NCI-H748 treated with DMSO at 0.1 percent for 48 hours (cell line): ENCODE measurements at regions not wholly inside any gene's neighbourhood (a gene's known extent, or its start where the extent isn't known, plus 50 kb on each side); places are given as distances from the start of the nearest gene placed in this dataset.

ENCODE experiments used
- DNase-seq: peaks from one replicate; lab custom pipeline; 2025; lab: John Stamatoyannopoulos, UW

DNA sequence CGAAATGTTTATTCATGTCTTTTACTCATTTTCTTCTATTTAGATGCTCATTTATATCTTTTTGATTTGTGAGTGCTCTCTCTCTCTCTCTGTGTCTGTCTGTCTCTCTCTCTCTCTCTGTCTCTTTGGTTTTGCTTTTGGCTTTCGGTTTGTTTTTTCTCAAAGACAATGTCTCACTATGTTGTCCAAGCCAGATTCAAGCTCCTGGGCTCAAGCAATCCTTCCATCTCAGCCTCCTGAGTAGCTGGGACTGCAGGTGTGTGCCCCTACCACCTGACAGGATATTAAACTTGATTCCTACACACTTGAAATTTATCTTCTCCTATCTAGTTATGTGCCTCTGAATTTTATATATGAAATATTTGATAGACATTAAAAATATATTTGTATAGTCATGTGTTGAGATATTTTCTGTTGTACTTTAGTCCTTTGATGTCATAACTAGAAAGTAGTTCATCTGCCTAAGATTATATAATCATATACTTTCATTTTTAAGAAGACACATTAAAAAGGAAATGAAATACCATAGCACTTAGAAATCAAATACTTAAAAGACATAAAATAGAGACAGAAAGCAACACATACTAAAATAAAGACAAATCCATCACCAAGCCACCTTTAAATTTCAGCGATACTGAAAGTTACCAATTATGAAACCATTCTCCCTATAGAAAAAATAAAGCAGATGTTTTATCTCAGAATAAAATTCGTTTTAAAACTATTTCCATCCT, 68.1 kb upstream of the SFMBT2 start:
- no peak for DNase-seq

GRCh38 chr10:7477538-7478334, 66.9 kb upstream of the SFMBT2 start:
- no peak for DNase-seq

- no peak for DNase-seq
Measured at GRCh38 chr10:7475939-7476338, 65.1 kb upstream of the SFMBT2 start.

- peak; percentile 1 for DNase-seq
Measured at GRCh38 chr10:7475046-7475911, 64.4 kb upstream of the SFMBT2 start.

DNA sequence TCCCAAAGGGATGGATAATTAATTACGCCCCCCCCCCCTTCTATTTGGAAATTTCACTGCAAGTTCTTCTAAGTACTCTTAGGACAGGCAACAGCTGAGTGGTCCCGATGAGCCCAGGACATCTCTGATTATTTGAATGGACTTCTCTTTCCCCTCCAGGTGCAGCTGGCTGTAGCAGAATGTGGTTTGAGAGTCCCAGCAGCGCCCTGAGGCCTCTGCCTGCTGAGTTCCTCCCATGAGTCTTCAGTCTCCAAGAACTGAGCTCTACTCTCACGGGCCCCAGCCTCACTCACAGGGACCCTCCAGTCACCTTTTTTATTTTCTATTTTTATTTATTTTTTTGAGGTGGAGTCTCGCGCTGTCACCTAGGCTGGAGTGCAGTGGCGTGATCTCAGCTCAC, 63.6 kb upstream of the SFMBT2 start:
- no peak for DNase-seq

DNA sequence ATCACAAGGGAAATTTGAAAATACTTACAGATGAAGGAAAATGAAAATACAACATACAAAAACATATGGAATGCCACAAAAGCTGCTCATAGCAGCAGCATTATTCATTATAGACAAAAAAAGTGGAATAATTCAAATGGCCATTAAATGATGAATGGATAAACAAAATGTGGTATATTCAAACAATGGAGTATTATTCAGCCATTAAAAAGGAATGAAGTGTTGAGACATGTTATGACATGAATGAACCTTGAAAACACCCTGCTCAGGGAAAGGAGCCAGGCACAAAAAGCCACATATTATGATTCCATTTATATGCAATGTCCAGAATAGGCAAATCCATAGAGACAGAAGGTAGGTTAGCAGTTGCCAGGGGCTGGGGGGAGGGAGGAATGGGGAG, 62.6 kb upstream of the SFMBT2 start:
- no peak for DNase-seq

- DNase-seq = no peak
Measured at GRCh38 chr10:7471720-7472367, 61.0 kb upstream of the SFMBT2 start.

- DNase-seq = no peak
Measured at GRCh38 chr10:7470371-7470770, 59.5 kb upstream of the SFMBT2 start.

DNA sequence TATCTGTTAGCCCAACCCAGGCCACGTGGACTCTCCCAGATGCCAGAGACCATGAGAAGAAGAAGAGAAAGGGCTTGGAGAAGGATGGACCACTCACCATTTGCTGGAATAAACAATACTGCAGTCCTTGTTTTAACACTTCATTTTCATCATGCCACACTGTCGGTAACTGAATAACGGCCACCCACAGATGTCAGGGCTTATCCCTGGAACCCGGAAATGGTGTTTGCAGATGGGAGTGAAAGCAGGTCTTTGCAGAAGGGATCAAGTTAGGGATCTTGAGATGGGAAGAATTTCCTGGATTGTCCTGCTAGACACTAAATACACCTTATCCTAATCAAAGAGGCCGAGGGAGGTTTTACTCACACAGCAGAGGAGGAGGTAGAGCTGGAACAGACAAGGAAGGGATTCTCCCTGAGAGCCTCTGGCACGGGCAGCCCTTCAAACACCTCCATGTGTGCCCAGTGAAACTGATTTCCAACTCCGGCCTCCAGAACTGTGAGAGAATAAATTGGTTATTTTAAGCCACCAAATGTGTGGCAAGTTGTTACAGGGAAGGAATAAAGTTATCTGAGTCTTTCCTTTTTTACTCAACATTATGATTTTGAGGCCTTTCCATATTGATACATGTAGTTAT, 56.3 kb upstream of the SFMBT2 start:
- no peak for DNase-seq

DNA sequence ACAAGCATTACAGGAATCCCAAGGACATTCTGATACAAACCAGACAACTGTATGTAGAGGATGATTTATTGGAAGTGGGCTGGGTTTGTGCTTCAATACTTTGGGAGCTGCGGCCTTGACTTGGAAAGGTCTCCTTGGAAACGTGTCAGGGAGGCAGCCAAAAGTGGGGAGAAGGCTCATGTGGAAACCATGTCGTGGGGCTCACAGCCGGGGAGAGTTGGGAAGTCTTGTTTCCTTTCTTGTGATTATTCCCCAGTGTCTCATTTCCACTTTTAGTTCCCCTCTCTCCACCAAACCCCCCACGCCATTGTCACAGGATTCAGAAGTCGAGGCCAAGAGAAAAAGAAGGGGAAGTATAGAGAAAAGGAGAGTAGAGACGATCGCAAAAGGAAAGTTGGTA, 53.9 kb upstream of the SFMBT2 start:
- no peak for DNase-seq
